GM23248 (cell line): ENCODE measurements at regions not wholly inside any gene's neighbourhood (a gene's known extent, or its start where the extent isn't known, plus 50 kb on each side); places are given as distances from the start of the nearest gene placed in this dataset.

Experiments used
- DNase-seq: peaks from one replicate; pipeline ENCODE4 v3.0.0-alpha.2; 2015
- H2AFZ ChIP-seq: fragments of 200-600 bp; sonication (generic); 2 replicates; pipeline ENCODE4 v1.6.1; 2016; ENCODE audit warnings: antibody characterized with exemption
- H3F3A ChIP-seq: fragments of 200-600 bp; sonication (generic); 2 replicates; pipeline ENCODE4 v1.6.1; 2016; ENCODE audit warnings: mild to moderate bottlenecking, antibody characterized with exemption, mixed run types; ENCODE audit not compliant: insufficient read depth
- H3K27ac ChIP-seq: fragments of 200-600 bp; sonication (generic); 2 replicates; pipeline ENCODE4 v1.5.1; 2016; ENCODE audit warnings: mild to moderate bottlenecking
- H3K27me3 ChIP-seq: fragments of 200-600 bp; sonication (generic); replicated peaks from 2 replicates; pipeline ENCODE4 v1.6.1; 2016; ENCODE audit warnings: mild to moderate bottlenecking; ENCODE audit not compliant: insufficient read depth
- H3K36me3 ChIP-seq: fragments of 200-600 bp; sonication (generic); 2 replicates; pipeline ENCODE4 v1.6.1; 2016; ENCODE audit warnings: low read depth, mild to moderate bottlenecking
- H3K4me1 ChIP-seq: fragments of 200-600 bp; sonication (generic); 2 replicates; pipeline ENCODE4 v1.6.1; 2016; ENCODE audit warnings: mild to moderate bottlenecking; ENCODE audit not compliant: insufficient read depth
- H3K4me2 ChIP-seq: fragments of 200-600 bp; sonication (generic); one replicate; pipeline ENCODE4 v1.6.1; 2016; ENCODE audit warnings: mild to moderate bottlenecking; ENCODE audit not compliant: unreplicated experiment
- H3K4me3 ChIP-seq: fragments of 200-600 bp; sonication (generic); 2 replicates; pipeline ENCODE4 v1.5.1; 2016; ENCODE audit warnings: mild to moderate bottlenecking
- H3K79me2 ChIP-seq: fragments of 200-600 bp; sonication (generic); 2 replicates; pipeline ENCODE4 v1.6.1; 2016; ENCODE audit warnings: mild to moderate bottlenecking; ENCODE audit not compliant: insufficient read depth
- H3K9ac ChIP-seq: fragments of 200-600 bp; sonication (generic); 2 replicates; pipeline ENCODE4 v1.6.1; 2016; ENCODE audit warnings: mild to moderate bottlenecking
- H3K9me2 ChIP-seq: fragments of 200-600 bp; sonication (generic); 2 replicates; pipeline ENCODE4 v1.6.1; 2016; ENCODE audit warnings: mixed run types, mild to moderate bottlenecking, moderate library complexity; ENCODE audit not compliant: insufficient read depth
- H3K9me3 ChIP-seq: fragments of 200-600 bp; sonication (generic); one replicate; pipeline ENCODE4 v1.6.1; 2017; ENCODE audit warnings: low read depth
- H4K20me1 ChIP-seq: fragments of 200-600 bp; sonication (generic); 2 replicates; pipeline ENCODE4 v1.6.0; 2016; ENCODE audit not compliant: insufficient read depth
- EZH2 ChIP-seq: fragments of 200-600 bp; sonication (generic); IDR thresholded peaks from 2 replicates; pipeline ENCODE4 v1.6.1; 2018; ENCODE audit warnings: antibody characterized with exemption, mild to moderate bottlenecking; ENCODE audit not compliant: insufficient read depth, poor library complexity, severe bottlenecking
- EZH2phosphoT487 ChIP-seq: fragments of 200-600 bp; sonication (generic); IDR thresholded peaks from 2 replicates; pipeline ENCODE4 v1.6.1; 2018; ENCODE audit warnings: antibody characterized with exemption, moderate library complexity, mild to moderate bottlenecking, low read depth; ENCODE audit not compliant: insufficient read depth
- WGBS, 2 experiments: methylation state at CpG; one replicate each; pipeline ENCODE4 v1.1.6; 2015 to 2017; ENCODE audit warnings: low lambda C conversion rate in 2 of 2, low coverage in 1 of 2; ENCODE audit errors: missing lambda C conversion rate in 2 of 2; 5-methylcytosine and 5-hydroxymethylcytosine counted together
- in situ Hi-C: fragments of 300-500 bp; cut with MboI; formaldehyde crosslinking; loops from 2 replicates; pipeline ENCODE4 v1.15.0; 2020

DNA sequence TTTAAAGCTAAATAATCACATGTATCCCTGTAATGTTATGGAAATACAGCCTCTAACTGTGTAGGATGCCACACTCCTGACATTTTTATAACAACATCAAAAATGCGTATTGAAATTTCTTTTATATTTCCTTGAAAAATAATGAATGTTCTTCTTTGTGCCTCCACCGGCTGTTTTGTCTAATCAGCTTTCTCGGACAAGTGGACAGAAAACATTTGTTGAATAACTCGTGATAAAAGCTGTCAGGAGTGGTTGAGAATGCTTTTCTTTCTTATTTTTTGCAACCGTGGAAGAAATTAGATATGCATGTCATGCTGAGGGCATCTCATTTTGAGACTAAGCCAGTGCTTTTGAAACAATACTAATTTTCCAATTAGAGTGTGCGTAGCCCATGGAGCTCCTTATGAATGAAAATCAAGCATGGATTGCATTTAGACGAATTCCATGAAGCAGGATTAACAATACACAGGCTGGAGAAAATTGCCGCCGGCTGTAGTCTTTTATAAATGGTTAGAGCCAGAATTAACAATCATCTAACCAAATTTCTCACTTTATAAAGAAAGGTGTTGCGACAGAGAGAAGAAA, 614.5 kb upstream of the LCORL start:
- in situ Hi-C loops: no loop called here
- no peak overlapping the region for H3K27ac ChIP-seq
- 28 to 33% methylated on average over 10 of the region's 10 CpGs for WGBS, 2 experiments
- H2AFZ ChIP-seq: no peak overlapping the region
- H3K9me3 ChIP-seq: no peaks in the 10 kb centered on the region
- no peaks in the 10 kb centered on the region for H3K79me2 ChIP-seq
- no peaks in the 10 kb centered on the region for H3K4me1 ChIP-seq
- no peak overlapping the region for H3K9ac ChIP-seq
- no peaks in the 10 kb centered on the region for H4K20me1 ChIP-seq
- DNase-seq: no peak
- H3K36me3 ChIP-seq: no peaks in the 10 kb centered on the region
- TF ChIP-seq EZH2 (no peak), EZH2phosphoT487 (no peak)
- no peaks in the 10 kb centered on the region for H3F3A ChIP-seq
- no peaks in the 10 kb centered on the region for H3K9me2 ChIP-seq
- H3K27me3 ChIP-seq: no peaks in the 10 kb centered on the region
- no peak overlapping the region for H3K4me3 ChIP-seq
- H3K4me2 ChIP-seq: no peak overlapping the region

DNA sequence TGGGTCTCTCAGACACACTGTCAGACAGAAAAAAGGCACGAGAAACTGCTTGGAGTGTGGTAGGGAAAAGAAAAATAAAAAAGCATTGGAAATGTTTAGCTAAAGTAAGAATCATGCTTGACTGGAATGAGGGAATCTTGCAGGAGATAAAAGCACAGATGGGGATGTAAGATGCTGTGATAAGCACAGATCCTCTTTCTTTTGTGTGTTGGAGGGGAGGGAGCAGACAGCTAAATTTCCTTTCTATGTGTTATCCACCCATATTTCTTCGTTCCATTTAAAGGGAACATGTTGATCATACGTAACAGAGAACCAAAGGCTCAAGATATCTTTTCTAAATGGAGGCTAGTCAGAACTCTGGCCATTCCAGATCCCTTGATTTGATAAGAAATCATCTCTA, 614.0 kb upstream of the LCORL start:
- no peaks in the 10 kb centered on the region for H3K9me2 ChIP-seq
- H3K4me3 ChIP-seq: no peak overlapping the region
- TF ChIP-seq EZH2phosphoT487: no peak
- TF ChIP-seq EZH2: no peak
- H3K4me1 ChIP-seq: no peaks in the 10 kb centered on the region
- H2AFZ ChIP-seq: no peak overlapping the region
- 11 to 19% methylated on average over 3 of the region's 3 CpGs for WGBS, 2 experiments
- no peaks in the 10 kb centered on the region for H3K9me3 ChIP-seq
- H3K36me3 ChIP-seq: no peaks in the 10 kb centered on the region
- in situ Hi-C loops: no loop called here
- no peak overlapping the region for H3K27ac ChIP-seq
- H3K79me2 ChIP-seq: no peaks in the 10 kb centered on the region
- H3K9ac ChIP-seq: no peak overlapping the region
- no peaks in the 10 kb centered on the region for H3F3A ChIP-seq
- DNase-seq: no peak
- no peak overlapping the region for H3K4me2 ChIP-seq
- H4K20me1 ChIP-seq: no peaks in the 10 kb centered on the region
- no peaks in the 10 kb centered on the region for H3K27me3 ChIP-seq

DNA sequence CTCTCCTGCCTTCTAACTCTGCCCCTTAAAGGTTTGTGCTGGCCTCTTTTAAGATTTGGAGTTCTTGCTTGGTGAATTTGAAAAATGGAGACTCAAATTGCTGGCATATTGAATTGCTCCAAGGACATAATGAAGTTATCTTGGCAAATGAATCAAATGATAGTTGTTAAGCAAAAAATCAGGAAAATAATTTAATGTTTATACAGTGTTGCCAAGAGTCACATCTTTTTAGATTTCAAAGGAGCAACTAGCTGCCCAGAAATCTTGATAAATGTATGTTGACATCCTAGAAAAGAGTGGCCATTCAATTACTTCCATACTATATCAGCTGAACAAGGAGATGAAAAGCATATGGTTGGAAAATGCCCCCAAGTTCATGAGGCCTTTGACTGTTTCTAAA, 610.0 kb upstream of the LCORL start:
- H2AFZ ChIP-seq: no peak overlapping the region
- H4K20me1 ChIP-seq: no peaks in the 10 kb centered on the region
- H3K79me2 ChIP-seq: no peaks in the 10 kb centered on the region
- H3K27me3 ChIP-seq: no peaks in the 10 kb centered on the region
- H3K27ac ChIP-seq: no peak overlapping the region
- no peaks in the 10 kb centered on the region for H3K9me2 ChIP-seq
- H3K9me3 ChIP-seq: no peaks in the 10 kb centered on the region
- no peak overlapping the region for H3K9ac ChIP-seq
- H3K4me2 ChIP-seq: no peak overlapping the region
- no peak for DNase-seq
- no peaks in the 10 kb centered on the region for H3K36me3 ChIP-seq
- H3K4me1 ChIP-seq: no peaks in the 10 kb centered on the region
- H3K4me3 ChIP-seq: no peak overlapping the region
- TF ChIP-seq EZH2phosphoT487 (no peak), EZH2 (no peak)
- in situ Hi-C loops: no loop called here
- H3F3A ChIP-seq: no peaks in the 10 kb centered on the region

DNA sequence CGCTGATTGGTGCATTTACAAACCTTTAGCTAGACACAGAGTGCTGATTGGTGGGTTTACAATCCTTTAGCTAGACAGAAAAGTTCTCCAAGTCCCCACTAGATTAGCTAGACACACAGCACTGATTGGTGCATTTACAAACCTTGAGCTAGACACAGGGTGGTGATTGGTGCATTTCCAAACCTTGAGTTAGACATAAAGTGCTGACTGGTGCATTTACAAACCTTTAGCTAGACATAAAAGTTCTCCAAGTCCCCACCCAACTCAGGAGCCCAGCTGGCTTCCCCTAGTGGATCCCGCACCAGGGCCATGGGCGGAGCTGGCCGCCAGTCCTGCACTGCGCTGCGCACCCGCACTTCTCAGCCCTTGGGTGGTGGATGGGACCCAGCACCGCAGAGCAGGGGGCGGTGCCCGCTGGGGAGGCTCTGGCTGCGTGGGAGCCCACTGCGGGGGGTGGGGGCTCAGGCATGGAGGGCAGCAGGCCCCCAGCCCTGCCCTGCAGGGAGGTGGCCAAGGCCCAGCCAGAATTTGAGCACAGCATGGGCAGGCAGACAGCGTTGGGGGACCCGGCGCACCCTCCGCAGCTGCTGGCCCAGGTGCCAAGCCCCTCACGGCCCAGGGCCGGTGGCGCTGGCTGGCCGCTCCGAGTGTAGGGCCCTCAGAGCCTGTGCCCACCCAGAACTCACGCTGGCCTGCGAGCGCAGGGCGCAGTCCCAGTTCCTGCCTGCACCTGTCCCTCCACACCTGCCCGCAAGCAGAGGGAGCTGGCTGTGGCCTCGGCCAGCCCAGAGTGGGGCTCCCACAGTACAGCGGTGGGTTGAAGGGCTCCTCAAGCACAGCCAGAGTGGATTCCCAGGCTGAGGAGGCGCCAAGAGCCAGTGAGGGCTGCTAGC, 608.9 kb upstream of the LCORL start:
- no peaks in the 10 kb centered on the region for H3F3A ChIP-seq
- H4K20me1 ChIP-seq: no peaks in the 10 kb centered on the region
- H3K9me3 ChIP-seq: no peaks in the 10 kb centered on the region
- H2AFZ ChIP-seq: no peak overlapping the region
- no peaks in the 10 kb centered on the region for H3K36me3 ChIP-seq
- no peak for DNase-seq
- 63 to 73% methylated on average over 21 to 28 of the region's 29 CpGs for WGBS, 2 experiments
- no peak overlapping the region for H3K4me3 ChIP-seq
- no peak for TF ChIP-seq EZH2
- no peak for TF ChIP-seq EZH2phosphoT487
- H3K27ac ChIP-seq: no peak overlapping the region
- in situ Hi-C loops: no loop called here
- no peaks in the 10 kb centered on the region for H3K27me3 ChIP-seq
- no peak overlapping the region for H3K4me2 ChIP-seq
- no peaks in the 10 kb centered on the region for H3K9me2 ChIP-seq
- no peak overlapping the region for H3K9ac ChIP-seq
- no peaks in the 10 kb centered on the region for H3K79me2 ChIP-seq
- no peaks in the 10 kb centered on the region for H3K4me1 ChIP-seq
